ENCODE measurements at regions not wholly inside any gene's neighbourhood (a gene's known extent, or its start where the extent isn't known, plus 50 kb on each side); places are given as distances from the start of the nearest gene placed in this dataset.
"Not testable (repeated sequence)": the region's sequence is repeated elsewhere in the genome, so short reads cannot be mapped to it uniquely, and the experiment has no call there.

DNA sequence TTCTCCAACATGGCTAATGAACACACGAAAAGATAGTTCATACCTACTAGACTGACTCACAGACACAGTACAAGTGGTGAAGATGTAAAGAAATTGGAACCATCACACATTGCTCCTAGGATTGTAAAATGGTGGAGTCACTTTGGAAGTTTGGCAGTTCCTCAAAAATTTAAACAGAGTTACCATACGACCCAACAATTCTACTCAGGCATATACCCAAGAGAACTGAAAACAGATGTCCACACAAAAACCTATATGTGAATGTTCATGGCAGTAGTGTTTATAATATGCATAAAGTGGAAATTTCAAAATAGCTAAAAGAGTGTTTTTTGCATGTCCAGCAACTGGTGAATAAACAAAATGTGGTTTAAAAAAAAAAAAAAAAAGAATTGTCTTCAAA, 332.6 kb downstream of the PLPP3 start:
- TF ChIP-seq, protein P1, sequence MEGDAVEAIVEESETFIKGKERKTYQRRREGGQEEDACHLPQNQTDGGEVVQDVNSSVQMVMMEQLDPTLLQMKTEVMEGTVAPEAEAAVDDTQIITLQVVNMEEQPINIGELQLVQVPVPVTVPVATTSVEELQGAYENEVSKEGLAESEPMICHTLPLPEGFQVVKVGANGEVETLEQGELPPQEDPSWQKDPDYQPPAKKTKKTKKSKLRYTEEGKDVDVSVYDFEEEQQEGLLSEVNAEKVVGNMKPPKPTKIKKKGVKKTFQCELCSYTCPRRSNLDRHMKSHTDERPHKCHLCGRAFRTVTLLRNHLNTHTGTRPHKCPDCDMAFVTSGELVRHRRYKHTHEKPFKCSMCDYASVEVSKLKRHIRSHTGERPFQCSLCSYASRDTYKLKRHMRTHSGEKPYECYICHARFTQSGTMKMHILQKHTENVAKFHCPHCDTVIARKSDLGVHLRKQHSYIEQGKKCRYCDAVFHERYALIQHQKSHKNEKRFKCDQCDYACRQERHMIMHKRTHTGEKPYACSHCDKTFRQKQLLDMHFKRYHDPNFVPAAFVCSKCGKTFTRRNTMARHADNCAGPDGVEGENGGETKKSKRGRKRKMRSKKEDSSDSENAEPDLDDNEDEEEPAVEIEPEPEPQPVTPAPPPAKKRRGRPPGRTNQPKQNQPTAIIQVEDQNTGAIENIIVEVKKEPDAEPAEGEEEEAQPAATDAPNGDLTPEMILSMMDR (IDR thresholded peaks at IDR 0.05) = not testable (repeated sequence)
- TF ChIP-seq POLR2A (IDR thresholded peaks at IDR 0.05) = not testable (repeated sequence)
